Upper lobe of right lung (tissue), 1 donor: ENCODE measurements at regions not wholly inside any gene's neighbourhood (a gene's known extent, or its start where the extent isn't known, plus 50 kb on each side); places are given as distances from the start of the nearest gene placed in this dataset.

Experiments used
- ATAC-seq: fragments of 200-7000 bp; cut with Tn5 transposase; one replicate; pipeline ENCODE4 v1.9.1; 2020; ENCODE audit warnings: mild to moderate bottlenecking, moderate library complexity
- DNase-seq: peaks from one replicate; pipeline ENCODE4 v3.0.0-alpha.2; 2020
- H3K27ac ChIP-seq: fragments of 200-600 bp; one replicate; pipeline ENCODE4 v1.8.0; 2022
- H3K27me3 ChIP-seq: fragments of 200-600 bp; one replicate; pipeline ENCODE4 v1.8.0; 2022; ENCODE audit warnings: mild to moderate bottlenecking
- H3K36me3 ChIP-seq: fragments of 200-600 bp; one replicate; pipeline ENCODE4 v1.8.0; 2022
- H3K4me1 ChIP-seq: fragments of 200-600 bp; one replicate; pipeline ENCODE4 v1.8.0; 2022
- H3K4me3 ChIP-seq: fragments of 200-600 bp; one replicate; pipeline ENCODE4 v1.8.0; 2022; ENCODE audit warnings: mild to moderate bottlenecking
- H3K9me3 ChIP-seq: fragments of 200-600 bp; one replicate; pipeline ENCODE4 v1.8.0; 2022
- CTCF ChIP-seq: fragments of 200-600 bp; IDR thresholded peaks from one replicate; pipeline ENCODE4 v1.8.0; 2022; ENCODE audit warnings: antibody characterized with exemption
- intact Hi-C: fragments of 100-400 bp; cut with DNase I; formaldehyde crosslinking; loops from one replicate; pipeline ENCODE4 v1.11.0; 2022
- donor health status: DM: no; HTN: yes; CAD: no; lungs with severe emphysema.

GRCh38 chr10:113305871-113306270, 247.0 kb upstream of the HABP2 start:
- Histone ChIP-seq H3K4me1 (no peaks in the 10 kb centered on the region), H3K9me3 (no peaks in the 10 kb centered on the region), H3K36me3 (no peaks in the 10 kb centered on the region), H3K27ac (no peak overlapping the region), H3K27me3 (no peaks in the 10 kb centered on the region), H3K4me3 (no peak overlapping the region)
- intact Hi-C loops = no loop called here
- ATAC-seq (no peak), DNase-seq (no peak)
- no peak for TF ChIP-seq CTCF

- no peaks in the 10 kb centered on the region for H3K36me3 ChIP-seq
- ATAC-seq = no peak
- DNase-seq = no peak
- H3K9me3 ChIP-seq = no peaks in the 10 kb centered on the region
- H3K27ac ChIP-seq = no peak overlapping the region
- no peak for TF ChIP-seq CTCF
- H3K27me3 ChIP-seq = no peaks in the 10 kb centered on the region
- H3K4me1 ChIP-seq = no peaks in the 10 kb centered on the region
- H3K4me3 ChIP-seq = no peak overlapping the region
- intact Hi-C loops = no loop called here
Measured at GRCh38 chr10:113309791-113310190, 243.1 kb upstream of the HABP2 start.

- no peaks in the 10 kb centered on the region for H3K4me1 ChIP-seq
- H3K36me3 ChIP-seq = no peaks in the 10 kb centered on the region
- no peak for TF ChIP-seq CTCF
- H3K9me3 ChIP-seq = no peaks in the 10 kb centered on the region
- DNase-seq (no peak), ATAC-seq (peak; percentile 40)
- no peaks in the 10 kb centered on the region for H3K27me3 ChIP-seq
- no peak overlapping the region for H3K4me3 ChIP-seq
- no peak overlapping the region for H3K27ac ChIP-seq
- intact Hi-C loops = no loop called here
Measured at GRCh38 chr10:113310347-113310746, 242.5 kb upstream of the HABP2 start.

GRCh38 chr10:113313048-113313602, 239.7 kb upstream of the HABP2 start:
- Histone ChIP-seq H3K9me3 (no peaks in the 10 kb centered on the region), H3K4me3 (no peak overlapping the region), H3K4me1 (no peaks in the 10 kb centered on the region), H3K27ac (no peak overlapping the region), H3K36me3 (no peaks in the 10 kb centered on the region), H3K27me3 (no peaks in the 10 kb centered on the region)
- TF ChIP-seq CTCF = no peak
- intact Hi-C loops = no loop called here
- ATAC-seq (peak; percentile 63), DNase-seq (no peak)

- ATAC-seq = no peak
- TF ChIP-seq CTCF = no peak
- Histone ChIP-seq H3K4me1 (no peaks in the 10 kb centered on the region), H3K27ac (no peak overlapping the region), H3K9me3 (no peaks in the 10 kb centered on the region), H3K4me3 (no peak overlapping the region), H3K27me3 (no peaks in the 10 kb centered on the region), H3K36me3 (no peaks in the 10 kb centered on the region)
- no peak for DNase-seq
- intact Hi-C loops = no loop called here
Measured at GRCh38 chr10:113313722-113314121, 239.1 kb upstream of the HABP2 start.

GRCh38 chr10:113316506-113316905, 236.3 kb upstream of the HABP2 start:
- no peaks in the 10 kb centered on the region for H3K4me1 ChIP-seq
- H3K27ac ChIP-seq = no peak overlapping the region
- TF ChIP-seq CTCF = no peak
- no peak for DNase-seq
- no peak overlapping the region for H3K4me3 ChIP-seq
- no peaks in the 10 kb centered on the region for H3K27me3 ChIP-seq
- no peaks in the 10 kb centered on the region for H3K36me3 ChIP-seq
- intact Hi-C loops = no loop called here
- no peaks in the 10 kb centered on the region for H3K9me3 ChIP-seq
- ATAC-seq = no peak
